Nephron (organoid): ENCODE measurements at regions not wholly inside any gene's neighbourhood (a gene's known extent, or its start where the extent isn't known, plus 50 kb on each side); places are given as distances from the start of the nearest gene placed in this dataset.

Experiments used
- H3K27ac Mint-ChIP-seq, 3 experiments: 2 replicates each; pipeline ENCODE4 v1.8.0; 2020; ENCODE audit warnings: mixed read lengths in 3 of 3, mild to moderate bottlenecking in 2 of 3, moderate library complexity in 1 of 3
- H3K27me3 Mint-ChIP-seq: 2 replicates; pipeline ENCODE4 v1.8.0; 2021; ENCODE audit warnings: low read depth, mild to moderate bottlenecking, moderate library complexity, mixed read lengths
- H3K36me3 Mint-ChIP-seq: 2 replicates; pipeline ENCODE4 v1.8.0; 2020; ENCODE audit warnings: low read depth, mixed read lengths
- H3K4me1 Mint-ChIP-seq: 2 replicates; pipeline ENCODE4 v1.8.0; 2020; ENCODE audit warnings: mixed read lengths
- H3K4me3 Mint-ChIP-seq, 3 experiments: 2 replicates each; pipeline ENCODE4 v1.8.0; 2020; ENCODE audit warnings: mild to moderate bottlenecking in 3 of 3, mixed read lengths in 3 of 3, moderate library complexity in 2 of 3
- H3K9me3 Mint-ChIP-seq: 2 replicates; pipeline ENCODE4 v1.8.0; 2020; ENCODE audit warnings: mixed read lengths
- CTCF ChIP-seq, 3 experiments: fragments of 200-600 bp; sonication (generic); IDR thresholded peaks; one replicate each; pipeline ENCODE4 v1.5.0; 2021; ENCODE audit warnings: antibody characterized with exemption in 3 of 3; ENCODE audit not compliant: unreplicated experiment in 3 of 3

- H3K36me3 Mint-ChIP-seq: no peaks in the 10 kb centered on the region
- no peaks in the 10 kb centered on the region for H3K9me3 Mint-ChIP-seq
- no peak overlapping the region for H3K4me3 Mint-ChIP-seq
- H3K27ac Mint-ChIP-seq: no peak overlapping the region
- peaks cover 30% of the 10 kb centered on the region for H3K27me3 Mint-ChIP-seq
- H3K4me1 Mint-ChIP-seq: peaks cover 4% of the 10 kb centered on the region
- no peak for TF ChIP-seq CTCF (IDR thresholded peaks at IDR 0.05; ENCODE audit: unreplicated experiment in 3 of 3)
Observed at GRCh38 chr6:44679438-44680201, 292.1 kb downstream of the CDC5L start.

- H3K4me3 Mint-ChIP-seq: no peak overlapping the region
- H3K27ac Mint-ChIP-seq: no peak overlapping the region
- TF ChIP-seq CTCF (IDR thresholded peaks at IDR 0.05; ENCODE audit: unreplicated experiment in 3 of 3): no peak
- peaks cover 4% of the 10 kb centered on the region for H3K4me1 Mint-ChIP-seq
- H3K27me3 Mint-ChIP-seq: peaks cover 33% of the 10 kb centered on the region
- no peaks in the 10 kb centered on the region for H3K36me3 Mint-ChIP-seq
- no peaks in the 10 kb centered on the region for H3K9me3 Mint-ChIP-seq
Observed at GRCh38 chr6:44680202-44680720, 292.8 kb downstream of the CDC5L start.

GRCh38 chr6:44681761-44682160 is 294.3 kb downstream of the CDC5L start:
- H3K4me3 Mint-ChIP-seq: no peak overlapping the region
- no peaks in the 10 kb centered on the region for H3K36me3 Mint-ChIP-seq
- peaks cover 4% of the 10 kb centered on the region for H3K9me3 Mint-ChIP-seq
- no peak overlapping the region for H3K27ac Mint-ChIP-seq
- peaks cover 33% of the 10 kb centered on the region for H3K27me3 Mint-ChIP-seq
- peaks cover 4% of the 10 kb centered on the region for H3K4me1 Mint-ChIP-seq
- no peak for TF ChIP-seq CTCF (IDR thresholded peaks at IDR 0.05; ENCODE audit: unreplicated experiment in 3 of 3)

- H3K4me3 Mint-ChIP-seq: no peak overlapping the region
- H3K27ac Mint-ChIP-seq: no peak overlapping the region
- peaks cover 4% of the 10 kb centered on the region for H3K4me1 Mint-ChIP-seq
Observed at GRCh38 chr6:44682280-44682679, 294.8 kb downstream of the CDC5L start.

GRCh38 chr6:44682987-44683779 is 295.7 kb downstream of the CDC5L start:
- no peak overlapping the region for H3K27ac Mint-ChIP-seq
- TF ChIP-seq CTCF (IDR thresholded peaks at IDR 0.05; ENCODE audit: unreplicated experiment in 3 of 3): no peak
- H3K4me1 Mint-ChIP-seq: peaks cover 4% of the 10 kb centered on the region
- peaks cover 25% of the 10 kb centered on the region for H3K27me3 Mint-ChIP-seq
- no peaks in the 10 kb centered on the region for H3K36me3 Mint-ChIP-seq
- peaks cover 14% of the 10 kb centered on the region for H3K9me3 Mint-ChIP-seq
- H3K4me3 Mint-ChIP-seq: no peak overlapping the region

More at GRCh38 chr6:44682280-44682679, 294.8 kb downstream of the CDC5L start:
- TF ChIP-seq CTCF (IDR thresholded peaks at IDR 0.05; ENCODE audit: unreplicated experiment in 3 of 3): no peak
- H3K9me3 Mint-ChIP-seq: peaks cover 9% of the 10 kb centered on the region
- no peaks in the 10 kb centered on the region for H3K36me3 Mint-ChIP-seq
- peaks cover 29% of the 10 kb centered on the region for H3K27me3 Mint-ChIP-seq
